Neutrophil (primary cell): ENCODE measurements at regions not wholly inside any gene's neighbourhood (a gene's known extent, or its start where the extent isn't known, plus 50 kb on each side); places are given as distances from the start of the nearest gene placed in this dataset.

ENCODE experiments used
- H3K27ac ChIP-seq: fragments of 200-600 bp; sonication (generic); 2 replicates; pipeline ENCODE4 v1.5.1; 2016; ENCODE audit warnings: mild to moderate bottlenecking, moderate library complexity
- H3K27me3 ChIP-seq: fragments of 200-600 bp; sonication (generic); 2 replicates; pipeline ENCODE4 v1.6.0; 2016; ENCODE audit warnings: mild to moderate bottlenecking
- H3K36me3 ChIP-seq: fragments of 200-600 bp; sonication (generic); 2 replicates; pipeline ENCODE4 v1.5.1; 2017
- H3K4me1 ChIP-seq, 2 experiments: fragments of 200-600 bp in 1 of 2; sonication (generic) in 1 of 2; 1 replicate in 1 of 2; 2 replicates in 1 of 2; pipeline versions ENCODE4 v1.5.1 to v1.6.1; 2013 to 2016; ENCODE audit warnings: low read depth in 1 of 2, low read length in 1 of 2, mild to moderate bottlenecking in 1 of 2, moderate library complexity in 1 of 2; ENCODE audit not compliant: control insufficient read depth in 1 of 2, insufficient read depth in 1 of 2
- H3K4me3 ChIP-seq, 2 experiments: fragments of 200-600 bp in 1 of 2; sonication (generic) in 1 of 2; 1 replicate in 1 of 2; 2 replicates in 1 of 2; pipeline ENCODE4 v1.5.1; 2013 to 2016; ENCODE audit warnings: low read depth in 1 of 2, low read length in 1 of 2, mild to moderate bottlenecking in 1 of 2, moderate library complexity in 1 of 2
- H3K9me3 ChIP-seq: fragments of 200-600 bp; sonication (generic); 2 replicates; pipeline ENCODE4 v1.5.1; 2016
- TF ChIP-seq, protein P1 (sequence below): fragments of 200-600 bp; sonication (generic); IDR thresholded peaks from 2 replicates; pipeline ENCODE4 v1.5.1; 2016; ENCODE audit warnings: antibody characterized with exemption

DNA sequence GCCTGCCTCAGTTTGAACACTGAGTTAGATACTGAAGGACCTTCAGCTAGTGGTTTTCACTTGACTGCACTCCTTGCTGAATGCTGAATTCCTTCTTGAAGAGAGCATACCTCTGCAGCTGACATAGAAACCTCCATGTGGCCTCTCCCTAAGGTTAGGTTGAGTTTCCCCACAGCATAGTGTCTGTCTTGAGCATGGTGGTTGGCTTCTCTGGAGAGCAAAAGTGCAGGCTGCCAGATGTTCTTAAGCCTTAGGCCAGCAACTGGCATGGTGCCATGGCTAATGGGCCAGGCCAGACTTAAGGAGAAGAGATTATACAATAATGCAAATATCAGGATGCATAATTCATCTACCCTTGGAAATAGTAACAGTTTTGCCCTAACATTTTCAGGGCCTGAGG is 545.6 kb upstream of the ZNF385D start:
- Histone ChIP-seq H3K36me3 (no peaks in the 10 kb centered on the region), H3K9me3 (no peaks in the 10 kb centered on the region), H3K4me3 (no peak overlapping the region), H3K27ac (no peak overlapping the region), H3K27me3 (no peaks in the 10 kb centered on the region), H3K4me1 (no peaks in the 10 kb centered on the region)
- TF ChIP-seq, protein P1, sequence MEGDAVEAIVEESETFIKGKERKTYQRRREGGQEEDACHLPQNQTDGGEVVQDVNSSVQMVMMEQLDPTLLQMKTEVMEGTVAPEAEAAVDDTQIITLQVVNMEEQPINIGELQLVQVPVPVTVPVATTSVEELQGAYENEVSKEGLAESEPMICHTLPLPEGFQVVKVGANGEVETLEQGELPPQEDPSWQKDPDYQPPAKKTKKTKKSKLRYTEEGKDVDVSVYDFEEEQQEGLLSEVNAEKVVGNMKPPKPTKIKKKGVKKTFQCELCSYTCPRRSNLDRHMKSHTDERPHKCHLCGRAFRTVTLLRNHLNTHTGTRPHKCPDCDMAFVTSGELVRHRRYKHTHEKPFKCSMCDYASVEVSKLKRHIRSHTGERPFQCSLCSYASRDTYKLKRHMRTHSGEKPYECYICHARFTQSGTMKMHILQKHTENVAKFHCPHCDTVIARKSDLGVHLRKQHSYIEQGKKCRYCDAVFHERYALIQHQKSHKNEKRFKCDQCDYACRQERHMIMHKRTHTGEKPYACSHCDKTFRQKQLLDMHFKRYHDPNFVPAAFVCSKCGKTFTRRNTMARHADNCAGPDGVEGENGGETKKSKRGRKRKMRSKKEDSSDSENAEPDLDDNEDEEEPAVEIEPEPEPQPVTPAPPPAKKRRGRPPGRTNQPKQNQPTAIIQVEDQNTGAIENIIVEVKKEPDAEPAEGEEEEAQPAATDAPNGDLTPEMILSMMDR: no peak

DNA sequence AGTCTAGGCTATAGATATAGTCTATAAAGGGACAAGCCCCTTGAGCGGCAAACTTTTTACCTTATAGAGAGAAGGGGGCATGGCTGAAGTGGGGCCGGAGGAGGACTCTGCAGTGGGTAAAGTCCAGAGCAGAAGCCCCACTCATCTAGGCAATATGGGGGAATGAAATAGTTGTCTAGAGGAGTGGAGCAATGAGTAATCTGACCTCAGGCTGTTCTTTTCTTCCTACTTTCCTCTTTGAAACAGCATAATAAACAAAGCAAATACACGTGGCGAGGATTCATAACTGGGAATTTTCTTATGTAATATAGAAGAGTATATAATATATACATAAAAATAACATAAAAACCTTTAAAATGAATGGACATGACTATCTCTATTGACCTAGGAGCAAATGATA is 546.4 kb upstream of the ZNF385D start:
- no peak overlapping the region for H3K4me3 ChIP-seq
- H3K4me1 ChIP-seq: no peaks in the 10 kb centered on the region
- TF ChIP-seq, protein P1: no peak
- no peaks in the 10 kb centered on the region for H3K9me3 ChIP-seq
- H3K27me3 ChIP-seq: no peaks in the 10 kb centered on the region
- no peak overlapping the region for H3K27ac ChIP-seq
- H3K36me3 ChIP-seq: no peaks in the 10 kb centered on the region

DNA sequence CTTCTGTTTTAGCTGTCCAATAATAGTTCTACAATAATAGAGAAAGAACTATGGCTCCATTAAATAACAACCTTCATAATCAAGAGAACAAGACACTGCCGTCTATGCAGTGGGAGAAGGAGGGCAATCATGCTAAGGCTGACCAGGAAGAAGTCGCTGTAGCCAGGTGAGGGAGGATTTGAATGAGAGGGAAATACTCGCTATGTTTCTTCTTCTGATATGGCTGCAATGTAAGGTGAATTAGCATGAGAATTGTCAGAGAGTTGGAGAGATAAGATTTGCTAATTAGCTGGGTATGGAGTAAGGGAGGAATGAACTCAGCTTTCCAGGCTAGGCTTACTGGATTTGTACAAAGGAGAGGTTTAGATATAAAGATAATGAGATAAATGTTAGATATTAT is 555.4 kb upstream of the ZNF385D start:
- TF ChIP-seq, protein P1: no peak
- no peaks in the 10 kb centered on the region for H3K4me1 ChIP-seq
- no peaks in the 10 kb centered on the region for H3K36me3 ChIP-seq
- no peaks in the 10 kb centered on the region for H3K27me3 ChIP-seq
- no peak overlapping the region for H3K4me3 ChIP-seq
- no peak overlapping the region for H3K27ac ChIP-seq
- H3K9me3 ChIP-seq: no peaks in the 10 kb centered on the region

DNA sequence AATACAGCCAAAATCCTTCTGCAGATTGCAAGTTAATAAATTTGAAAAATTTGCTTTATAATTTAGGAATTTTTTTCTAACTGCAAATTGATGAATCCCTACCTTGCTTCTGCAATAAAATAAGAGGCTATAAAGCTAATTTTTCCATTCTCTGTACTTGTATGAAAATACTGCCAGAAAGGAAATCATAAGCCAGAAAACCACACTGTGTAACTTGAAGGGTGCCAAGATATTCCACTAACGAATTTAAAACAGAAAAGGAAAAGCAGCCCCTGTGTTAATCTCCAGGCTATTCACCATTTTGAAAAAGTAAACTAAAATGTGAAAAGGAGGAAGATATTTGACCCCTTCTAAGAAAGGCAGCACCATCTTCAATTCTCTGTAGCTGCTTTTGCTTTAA is 557.9 kb upstream of the ZNF385D start:
- Histone ChIP-seq H3K27me3 (no peaks in the 10 kb centered on the region), H3K4me3 (no peak overlapping the region), H3K27ac (no peak overlapping the region), H3K36me3 (no peaks in the 10 kb centered on the region), H3K9me3 (no peaks in the 10 kb centered on the region), H3K4me1 (no peaks in the 10 kb centered on the region)
- TF ChIP-seq, protein P1: no peak

DNA sequence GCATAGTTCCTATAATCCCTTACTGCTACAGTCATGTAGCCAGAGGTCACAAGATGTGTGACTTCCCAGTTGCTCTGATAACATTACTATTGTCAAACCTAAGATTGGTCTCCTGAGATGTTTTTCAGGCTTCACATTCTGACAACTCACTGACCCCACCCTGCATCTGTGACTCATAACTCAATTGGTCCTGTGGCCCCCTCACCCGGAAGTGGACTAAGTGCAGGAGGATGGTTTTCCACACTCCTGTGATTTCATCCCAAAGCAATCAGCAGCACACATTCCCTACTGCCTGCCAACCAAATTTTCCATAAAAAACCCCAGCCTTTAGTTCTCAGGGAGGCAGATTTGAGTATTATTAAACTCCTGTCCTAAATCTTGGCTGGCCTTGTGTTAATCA is 564.9 kb upstream of the ZNF385D start:
- Histone ChIP-seq H3K9me3 (no peaks in the 10 kb centered on the region), H3K4me1 (no peaks in the 10 kb centered on the region), H3K36me3 (no peaks in the 10 kb centered on the region), H3K4me3 (no peak overlapping the region), H3K27ac (no peak overlapping the region), H3K27me3 (no peaks in the 10 kb centered on the region)
- TF ChIP-seq, protein P1: no peak

DNA sequence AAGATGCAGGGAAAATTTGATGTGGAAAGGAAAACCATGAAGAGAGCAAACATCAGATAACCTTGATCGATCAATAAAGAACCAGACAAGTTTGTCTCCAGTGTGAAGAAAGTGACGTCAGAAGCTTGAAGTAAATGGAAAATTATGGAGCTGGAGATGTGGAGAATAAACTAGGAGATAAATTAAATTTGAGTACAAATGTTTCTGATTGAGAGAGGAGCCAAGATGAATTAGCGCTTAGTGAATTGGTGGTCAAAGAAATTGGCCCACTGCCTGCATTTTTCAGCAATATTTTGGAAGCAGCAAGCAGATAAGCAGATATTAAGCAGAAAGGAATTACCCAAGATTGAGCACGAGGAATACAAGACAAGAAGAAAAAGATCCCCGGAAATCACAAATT is 567.3 kb upstream of the ZNF385D start:
- no peak overlapping the region for H3K4me3 ChIP-seq
- TF ChIP-seq, protein P1: no peak
- no peaks in the 10 kb centered on the region for H3K9me3 ChIP-seq
- no peaks in the 10 kb centered on the region for H3K4me1 ChIP-seq
- no peaks in the 10 kb centered on the region for H3K27me3 ChIP-seq
- H3K36me3 ChIP-seq: no peaks in the 10 kb centered on the region
- H3K27ac ChIP-seq: no peak overlapping the region
